ENCODE measurements at regions not wholly inside any gene's neighbourhood (a gene's known extent, or its start where the extent isn't known, plus 50 kb on each side); places are given as distances from the start of the nearest gene placed in this dataset.
"Not testable (repeated sequence)": the region's sequence is repeated elsewhere in the genome, so short reads cannot be mapped to it uniquely, and the experiment has no call there.

DNA sequence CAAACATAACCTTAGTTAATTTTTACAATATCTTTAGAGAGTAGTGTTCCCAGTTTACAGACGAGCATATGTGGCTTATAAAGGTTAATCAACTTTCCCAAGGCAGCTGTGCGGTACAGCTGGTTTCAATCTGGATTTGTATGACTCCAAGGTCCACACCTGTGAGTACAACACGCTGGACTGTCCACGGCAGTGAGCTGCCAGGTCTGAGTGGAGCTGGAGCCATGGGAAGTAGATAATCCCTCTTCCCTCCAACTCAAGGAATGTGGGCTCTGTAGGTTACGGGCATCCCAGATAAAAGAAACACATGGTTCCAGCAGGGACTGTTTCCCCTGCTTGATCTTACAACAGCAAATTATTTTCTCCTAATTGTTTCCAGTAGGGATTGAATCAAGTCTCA lies 102.2 kb downstream of the SOD2 start:
- no peak for DNase-seq

DNA sequence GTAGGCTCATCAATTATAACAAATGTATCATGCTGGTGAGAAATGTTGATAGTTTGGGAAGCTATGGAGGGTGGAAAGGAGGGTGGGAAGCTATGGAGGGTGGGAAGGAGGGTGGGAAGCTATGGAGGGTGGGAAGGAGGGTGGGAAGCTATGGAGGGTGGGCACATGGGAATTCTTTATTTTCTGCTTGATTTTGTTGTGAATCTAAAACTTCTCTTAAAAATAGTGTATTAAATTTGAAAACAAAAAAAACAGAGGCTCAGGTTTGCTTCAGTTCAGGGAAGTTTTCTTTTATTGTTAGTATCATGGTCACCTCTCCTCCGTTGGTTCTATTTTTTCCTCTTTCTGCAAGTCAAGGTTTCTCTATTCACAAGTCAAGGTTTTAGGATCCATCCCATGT lies 106.4 kb downstream of the SOD2 start:
- no peak for DNase-seq

DNA sequence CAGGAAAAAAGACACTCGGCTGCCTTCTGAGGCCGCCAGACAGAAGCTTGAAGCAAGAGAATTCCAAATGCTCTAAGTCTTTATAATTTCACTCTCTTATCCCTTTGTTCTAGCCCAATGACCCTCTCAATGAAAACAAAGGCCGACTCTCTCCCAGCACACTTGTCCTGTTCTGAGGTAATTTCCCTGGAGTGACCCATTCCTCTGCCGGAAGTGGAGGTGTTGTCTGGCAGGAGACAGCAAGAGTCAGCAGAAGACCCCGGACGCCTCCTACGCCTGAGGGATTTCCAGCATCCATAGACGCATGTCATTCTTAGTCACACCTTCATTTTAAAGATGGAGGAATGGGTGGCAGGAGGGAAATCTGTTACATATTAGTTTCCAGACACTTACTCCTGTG lies 110.3 kb downstream of the SOD2 start:
- no peak for DNase-seq

DNA sequence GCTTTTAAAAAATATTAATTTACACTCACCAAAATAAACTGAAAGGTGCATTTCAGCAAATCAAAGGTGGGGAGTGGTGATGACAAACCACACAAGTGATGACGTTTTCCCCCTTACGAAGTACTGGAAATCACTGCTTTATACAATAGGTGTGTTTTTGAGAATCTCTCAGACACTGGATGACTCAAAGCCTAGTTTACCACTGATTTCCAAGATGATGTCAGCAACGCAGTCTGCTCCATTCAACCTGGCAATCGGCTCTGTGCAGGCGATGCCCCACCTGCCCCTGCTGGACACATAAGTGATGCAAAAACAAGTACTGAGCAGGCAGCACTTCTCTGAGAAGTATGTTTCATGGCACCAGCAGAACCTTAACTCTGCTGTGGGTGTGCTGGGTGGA lies 114.4 kb downstream of the SOD2 start:
- no peak for DNase-seq

DNA sequence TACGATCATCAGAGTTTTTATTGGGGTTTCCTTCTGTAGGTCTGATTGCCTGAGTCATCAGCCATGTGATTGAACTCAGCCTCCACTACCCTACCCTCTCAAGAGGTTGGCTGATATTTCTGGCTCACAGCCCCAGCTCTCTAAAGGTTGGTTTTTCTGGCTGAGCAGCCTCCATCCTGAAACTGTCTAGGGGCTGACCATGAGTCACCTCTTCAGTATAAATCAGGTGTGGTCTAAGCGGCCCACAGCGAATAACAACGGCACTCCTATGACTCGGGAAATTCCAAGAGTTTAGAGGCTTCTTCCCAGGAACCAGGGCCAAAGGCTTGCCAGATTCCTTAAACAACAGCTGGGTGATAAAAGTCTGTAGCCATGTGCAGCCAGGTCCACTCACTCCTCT lies 115.5 kb downstream of the SOD2 start:
- DNase-seq = no peak

DNA sequence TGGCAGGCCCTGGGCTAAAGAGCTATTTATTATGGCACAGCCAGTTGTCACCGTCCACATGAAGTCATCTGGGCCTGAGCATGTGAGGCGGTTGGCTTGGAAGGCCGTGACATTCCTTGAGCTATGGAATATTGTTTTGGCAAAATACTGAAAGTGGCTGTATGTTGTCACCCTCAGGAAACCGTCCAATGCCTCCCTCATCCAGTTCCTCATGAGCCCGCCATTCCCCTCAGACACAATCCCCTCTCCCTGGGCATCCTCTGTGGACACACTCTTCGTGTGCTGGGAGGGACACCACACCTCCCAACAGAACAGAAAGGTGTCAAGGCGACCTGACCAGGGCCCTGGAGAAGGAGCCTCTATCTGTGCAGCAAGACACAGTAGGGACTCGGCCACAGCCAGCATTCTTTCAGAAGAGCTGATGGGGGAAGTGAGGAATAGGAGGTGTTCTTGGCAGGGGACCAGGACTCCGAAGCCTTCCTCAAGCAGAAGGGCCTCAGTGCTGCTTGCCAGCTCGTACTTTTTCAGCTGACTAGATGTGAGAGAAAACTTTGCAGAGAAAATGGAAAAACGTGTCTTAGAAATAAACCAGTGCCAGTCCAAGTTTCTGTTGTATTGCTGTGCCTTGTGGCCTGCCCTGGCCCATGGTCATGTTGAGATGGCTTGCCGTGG lies 120.5 kb downstream of the SOD2 start:
- no peak for DNase-seq

DNA sequence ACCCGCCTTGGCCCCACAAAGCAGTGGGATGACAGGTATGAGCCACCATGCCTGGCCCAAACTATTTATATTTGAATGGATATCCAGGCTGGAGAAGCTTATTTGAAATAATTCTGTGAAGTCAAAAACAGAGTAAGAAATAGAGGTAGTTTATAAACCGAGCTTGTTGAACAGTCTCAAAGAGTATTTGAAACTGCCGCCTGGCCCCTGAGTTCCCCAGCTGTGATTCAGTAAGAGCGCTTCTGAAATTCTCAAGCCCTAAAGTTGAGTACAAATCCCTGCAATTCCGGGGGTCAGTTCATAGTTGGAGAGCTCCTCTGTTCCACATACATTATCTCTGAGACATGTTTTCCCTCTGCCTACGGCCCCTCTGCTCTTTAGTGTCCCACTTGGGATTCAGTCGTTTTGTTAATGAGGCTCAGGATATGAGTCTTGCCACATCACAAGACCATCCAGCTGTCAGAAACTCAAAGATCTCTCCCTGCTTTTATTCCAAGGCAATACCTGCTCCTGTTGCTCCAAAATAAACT lies 127.8 kb downstream of the SOD2 start:
- no peak for DNase-seq

DNA sequence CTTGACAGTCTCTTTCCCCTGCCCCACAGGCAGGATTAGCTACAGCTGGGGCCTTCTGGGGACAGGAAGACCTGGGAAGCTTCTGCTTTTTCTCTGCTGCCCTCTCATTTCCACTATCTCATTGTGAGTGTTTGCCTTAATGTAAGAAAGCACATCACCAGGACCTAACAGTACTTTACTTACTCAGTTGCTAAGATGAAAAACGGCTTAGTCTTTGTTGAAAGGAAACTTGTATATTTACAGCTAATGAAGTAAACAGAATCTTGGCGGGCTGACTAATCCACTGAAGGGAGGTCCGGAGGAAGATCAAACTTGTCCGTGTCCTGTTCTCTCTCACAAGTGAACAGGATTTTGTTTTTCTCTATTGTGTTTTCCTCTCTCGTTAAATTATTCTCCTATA lies 128.6 kb downstream of the SOD2 start:
- DNase-seq = no peak

DNA sequence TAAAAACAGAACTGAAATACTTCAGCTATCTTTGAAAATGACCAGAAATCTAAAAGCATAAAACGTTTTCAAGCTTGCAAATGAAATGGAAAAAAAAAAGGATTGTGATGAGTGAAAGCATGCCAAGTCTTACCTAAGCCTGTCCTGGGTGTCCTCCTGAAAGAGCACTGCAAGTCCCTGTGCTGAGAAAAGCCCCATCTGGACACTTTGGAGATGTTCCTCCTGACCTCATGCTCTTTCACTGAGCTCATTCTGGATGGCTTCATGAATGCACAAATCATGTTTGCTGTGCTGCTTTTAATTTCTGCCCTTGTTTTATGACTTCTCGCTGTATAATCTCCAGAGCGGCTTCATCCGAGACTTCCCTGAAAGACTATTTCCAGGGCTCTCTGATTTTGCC lies 136.0 kb downstream of the SOD2 start:
- DNase-seq = no peak

DNA sequence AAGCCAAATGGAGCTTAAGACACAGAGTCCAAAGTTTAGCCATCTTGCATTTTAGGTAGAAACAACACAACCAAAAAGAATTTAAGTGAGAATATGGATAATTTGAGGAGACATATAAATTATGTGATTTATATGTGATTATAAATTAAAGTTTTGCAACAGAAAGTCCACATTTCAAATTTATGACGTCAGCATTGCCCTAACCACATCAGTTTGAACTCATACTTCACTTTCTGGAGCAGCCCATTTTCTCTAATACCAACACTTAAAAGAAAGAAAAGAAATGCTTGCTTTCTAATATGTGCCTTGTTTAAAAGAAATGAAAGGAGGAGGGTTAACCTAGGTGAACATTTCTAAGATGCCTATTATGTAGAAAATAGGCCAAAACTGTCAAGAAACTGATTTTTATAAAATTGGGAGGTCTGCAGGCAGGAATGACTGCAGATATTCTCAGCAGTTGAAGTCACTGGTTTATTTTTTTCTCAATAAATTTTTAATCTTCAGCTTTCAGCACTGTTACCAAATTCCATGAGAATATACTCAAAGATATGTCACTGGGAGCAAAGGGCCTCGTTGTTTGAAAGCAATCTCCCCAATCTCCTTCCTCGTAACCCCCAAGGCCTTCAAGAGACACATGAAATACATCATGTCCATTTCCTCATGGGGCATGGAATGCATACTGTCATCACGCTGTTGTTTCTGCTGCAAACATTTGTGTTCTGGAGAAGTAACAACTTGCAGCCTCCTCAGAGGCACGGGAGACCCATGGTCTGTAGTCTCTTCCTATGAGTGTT lies 137.8 kb downstream of the SOD2 start:
- no peak for DNase-seq

DNA sequence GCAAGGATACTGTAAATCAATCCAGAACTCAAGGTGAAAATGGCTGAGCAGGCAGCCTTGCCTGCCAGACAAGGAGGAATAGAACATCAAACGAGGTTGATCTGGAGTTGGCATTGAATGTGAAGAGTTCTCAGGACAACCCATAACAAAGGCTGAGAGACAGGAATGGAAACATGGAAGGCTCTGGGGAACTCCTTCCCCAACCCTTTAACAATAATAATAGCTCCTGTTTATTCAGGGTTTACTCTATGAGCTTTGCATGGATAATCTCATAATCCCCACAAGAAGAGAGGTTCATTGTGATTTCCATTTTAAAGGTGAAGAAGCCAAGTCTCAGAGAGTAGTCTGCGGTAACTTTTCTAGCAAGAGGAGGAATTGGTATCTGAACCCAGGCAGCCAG lies 151.7 kb downstream of the SOD2 start:
- no peak for DNase-seq

DNA sequence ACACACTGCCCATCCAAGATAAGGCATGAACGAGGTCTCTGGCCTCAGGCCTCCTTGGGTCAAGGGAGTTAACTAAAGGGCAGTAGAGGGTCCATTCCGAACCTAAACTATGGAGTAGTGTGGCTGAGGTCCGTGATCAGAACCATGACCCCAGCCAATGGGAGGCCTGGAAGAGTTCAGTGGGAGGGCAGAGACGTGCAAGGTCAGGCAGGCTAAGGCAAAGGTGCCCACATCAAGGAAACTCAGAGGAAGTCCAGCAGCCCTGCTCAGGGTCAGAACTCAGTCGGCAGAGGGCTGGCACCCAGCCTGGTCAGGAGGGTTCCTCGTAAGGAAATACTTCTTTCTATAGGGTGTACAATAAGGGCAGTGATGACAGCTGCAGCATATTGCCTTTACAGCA lies 152.2 kb downstream of the SOD2 start:
- DNase-seq = no peak

DNA sequence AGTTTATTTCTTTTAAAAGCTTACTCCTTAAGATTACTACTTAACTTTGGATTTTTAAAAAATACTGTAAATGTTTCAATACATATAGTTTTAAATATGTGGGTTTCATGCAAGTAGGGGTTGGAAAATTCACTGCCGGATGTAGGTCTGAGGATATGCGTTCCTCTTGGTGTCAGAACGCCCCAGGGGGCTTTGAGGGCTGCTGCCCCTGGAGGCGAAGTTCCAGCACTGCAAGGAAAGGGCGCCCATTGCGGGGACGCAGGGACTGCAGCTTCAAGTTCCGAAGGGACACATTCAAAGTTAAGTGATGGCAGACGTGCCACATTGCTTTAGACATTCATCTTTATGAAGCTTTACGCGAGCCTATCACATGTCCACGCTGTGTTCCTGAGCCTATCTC lies 152.9 kb downstream of the SOD2 start:
- DNase-seq = peak in 1 of 2 experiments; percentile 42

DNA sequence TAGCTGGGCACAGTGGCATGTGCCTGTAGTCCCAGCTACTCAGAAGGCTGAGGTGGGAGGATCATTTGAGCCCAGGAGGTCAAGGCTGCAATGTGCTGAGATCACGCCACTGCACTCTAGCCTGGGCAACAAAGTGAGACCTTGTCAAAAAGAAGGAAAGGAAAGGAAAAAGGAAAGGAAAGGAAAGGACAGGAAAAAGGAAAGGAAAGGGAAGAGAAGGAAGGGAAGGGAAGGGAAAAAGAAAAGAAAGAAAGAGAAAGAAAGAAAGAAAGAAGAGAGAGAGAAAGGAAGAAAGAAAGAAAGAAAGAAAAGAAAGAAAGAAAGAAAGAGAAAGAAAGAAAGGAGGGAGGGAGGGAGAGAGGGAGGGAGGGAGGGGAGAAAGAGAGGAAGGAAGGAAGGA lies 155.0 kb downstream of the SOD2 start:
- not testable (repeated sequence) for DNase-seq

DNA sequence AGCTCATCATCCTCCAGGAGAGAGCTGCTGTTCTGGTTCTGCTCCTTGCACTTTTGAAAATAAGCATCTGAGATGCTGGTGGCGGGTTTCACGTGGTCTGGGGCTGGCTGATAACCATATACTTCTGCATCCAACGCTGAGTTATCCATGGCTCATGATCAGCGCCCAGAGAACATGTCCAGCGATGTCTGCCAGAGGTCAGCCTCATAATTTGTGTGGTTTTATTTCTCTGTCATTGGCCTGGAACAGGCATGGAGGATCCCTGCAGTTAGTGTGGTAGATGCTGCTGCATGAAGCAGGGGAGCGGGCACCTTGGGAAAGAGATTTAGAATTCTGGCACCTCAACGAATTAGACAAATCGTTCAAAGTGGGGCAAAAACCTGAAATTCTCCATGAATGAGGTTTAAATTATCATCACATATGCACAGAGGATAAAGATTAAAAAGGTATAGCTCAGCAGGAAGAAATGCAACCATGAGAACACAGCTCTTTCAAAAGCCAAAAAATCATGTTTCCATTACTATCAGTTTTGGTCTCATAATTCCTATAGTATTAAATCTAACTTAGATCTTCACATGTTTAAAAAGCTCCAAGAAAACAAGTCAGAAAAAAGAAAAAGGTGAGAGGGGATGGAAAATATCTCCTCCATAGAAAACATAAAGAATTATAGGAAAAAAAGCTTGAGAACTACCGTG lies 157.2 kb downstream of the SOD2 start:
- no peak for DNase-seq

DNA sequence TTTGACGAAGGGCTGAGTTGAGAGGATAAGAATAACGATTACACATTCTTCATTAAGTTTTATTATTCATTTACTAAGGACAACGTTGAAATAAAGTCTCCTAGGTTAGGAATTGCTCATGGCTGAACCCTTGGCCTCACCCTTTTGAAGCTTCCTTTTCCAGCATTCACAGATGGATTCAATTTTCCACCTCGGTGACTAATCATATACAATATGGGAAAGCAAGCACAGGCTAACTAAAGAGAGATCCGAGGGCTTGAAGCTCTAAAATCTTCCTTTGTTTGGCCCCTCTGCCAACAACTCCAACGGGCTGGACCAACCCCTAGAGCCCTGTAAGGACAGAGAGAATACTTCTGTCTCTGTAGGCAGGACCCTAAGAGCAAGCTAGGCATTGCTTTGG lies 159.5 kb downstream of the SOD2 start:
- no peak for DNase-seq

DNA sequence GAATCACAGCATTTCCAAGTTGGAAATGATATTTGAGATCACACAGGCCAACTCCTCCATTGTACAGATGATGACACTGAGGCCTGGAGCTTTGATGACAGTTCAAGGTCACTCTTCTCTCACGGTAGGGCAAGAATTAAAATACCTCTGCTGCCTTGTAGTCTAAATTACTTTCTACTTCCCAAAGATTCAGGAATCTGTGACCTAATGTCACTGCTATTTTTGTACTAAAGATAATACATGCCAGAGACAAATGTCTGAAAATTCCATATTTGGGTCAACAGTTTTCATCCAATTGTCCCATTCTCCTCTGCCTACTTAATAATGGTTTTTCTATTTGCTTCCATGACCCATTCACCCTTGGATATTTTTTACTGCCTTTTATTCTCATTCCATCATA lies 160.0 kb downstream of the SOD2 start:
- DNase-seq = no peak

DNA sequence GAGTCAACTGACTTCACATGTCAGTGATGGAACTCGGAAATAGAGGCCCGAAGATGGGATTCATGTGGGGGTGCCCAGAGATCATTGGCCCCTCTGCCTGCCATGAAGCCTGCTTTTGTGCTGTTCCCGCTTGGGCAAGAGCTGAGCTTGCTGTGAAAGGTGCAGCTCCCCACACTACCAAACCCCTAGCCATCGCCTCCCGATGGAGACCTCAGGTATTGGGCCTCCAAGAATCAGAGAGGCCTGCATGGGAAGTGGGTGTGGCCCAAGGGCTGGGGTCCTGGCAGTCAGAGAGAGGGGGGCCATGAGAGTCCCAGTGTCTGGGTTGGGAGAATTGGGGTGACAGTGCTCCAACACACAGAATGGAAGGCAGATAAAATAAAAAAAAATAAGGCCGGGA lies 160.9 kb downstream of the SOD2 start:
- DNase-seq = no peak

DNA sequence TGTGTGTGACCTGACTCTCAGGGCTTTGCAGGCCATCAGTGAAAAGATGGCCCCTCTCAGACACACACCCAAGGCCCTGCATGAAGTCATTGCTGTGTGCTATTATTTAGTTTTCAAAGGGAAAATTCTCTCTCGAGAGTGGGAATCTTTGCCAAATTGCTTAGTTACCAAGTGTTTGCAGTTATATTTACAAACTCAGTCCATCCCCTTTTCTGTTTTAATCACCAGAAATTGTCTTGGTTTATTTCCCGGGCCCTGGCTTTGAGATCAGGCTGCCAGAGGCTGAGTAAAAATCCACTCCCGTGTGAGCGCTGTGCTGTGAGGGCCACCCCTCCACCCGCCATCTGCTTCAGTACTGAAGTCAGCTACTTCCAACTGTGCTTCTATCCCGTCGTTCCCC lies 163.1 kb downstream of the SOD2 start:
- DNase-seq = no peak

DNA sequence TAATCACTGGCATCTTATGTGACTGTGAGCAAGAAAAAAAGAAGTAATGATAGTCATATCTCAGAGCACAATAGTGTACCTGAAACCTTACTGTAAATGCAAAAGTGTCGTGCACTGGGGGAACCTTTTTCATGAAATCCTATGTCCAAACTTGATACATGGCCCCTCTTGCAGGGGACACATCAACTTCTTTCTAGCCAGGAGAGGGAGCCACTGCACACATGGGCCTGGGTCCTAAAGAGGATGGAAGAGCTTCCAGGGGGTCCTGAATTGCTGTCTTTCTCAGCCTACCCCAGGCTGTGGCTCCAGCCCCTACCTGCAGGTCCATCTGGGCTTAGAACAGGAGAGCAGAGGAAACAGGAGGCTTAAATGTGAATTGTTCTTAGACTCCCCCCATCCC lies 165.7 kb downstream of the SOD2 start:
- no peak for DNase-seq

DNA sequence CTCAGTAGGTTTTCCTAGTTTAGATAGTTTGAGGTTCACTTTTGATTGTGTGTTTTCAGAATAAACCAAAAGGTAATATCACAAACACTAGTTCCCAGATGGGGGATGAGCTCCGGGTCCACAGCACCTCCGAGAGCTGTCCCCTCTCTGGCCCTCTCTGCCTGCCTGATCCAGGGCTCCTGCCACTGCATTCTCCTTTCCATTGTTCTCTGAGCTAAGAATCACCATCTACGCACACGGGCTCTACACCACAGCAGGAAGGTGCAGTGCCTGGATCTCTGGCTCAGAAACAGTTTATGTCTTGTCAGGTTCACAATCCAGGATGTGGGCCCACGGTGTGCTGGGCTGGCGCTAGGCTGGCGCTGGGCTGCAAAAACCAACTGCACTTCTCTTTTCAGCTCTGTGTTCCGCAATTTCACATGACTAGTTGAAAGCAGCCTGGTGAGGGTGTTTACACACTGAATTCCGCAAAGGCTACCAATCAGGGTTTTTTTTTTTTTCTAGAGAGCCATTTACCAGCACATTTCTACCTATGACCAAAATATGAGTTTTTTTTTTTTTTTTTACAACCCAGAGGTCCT lies 167.5 kb downstream of the SOD2 start:
- DNase-seq = no peak

DNA sequence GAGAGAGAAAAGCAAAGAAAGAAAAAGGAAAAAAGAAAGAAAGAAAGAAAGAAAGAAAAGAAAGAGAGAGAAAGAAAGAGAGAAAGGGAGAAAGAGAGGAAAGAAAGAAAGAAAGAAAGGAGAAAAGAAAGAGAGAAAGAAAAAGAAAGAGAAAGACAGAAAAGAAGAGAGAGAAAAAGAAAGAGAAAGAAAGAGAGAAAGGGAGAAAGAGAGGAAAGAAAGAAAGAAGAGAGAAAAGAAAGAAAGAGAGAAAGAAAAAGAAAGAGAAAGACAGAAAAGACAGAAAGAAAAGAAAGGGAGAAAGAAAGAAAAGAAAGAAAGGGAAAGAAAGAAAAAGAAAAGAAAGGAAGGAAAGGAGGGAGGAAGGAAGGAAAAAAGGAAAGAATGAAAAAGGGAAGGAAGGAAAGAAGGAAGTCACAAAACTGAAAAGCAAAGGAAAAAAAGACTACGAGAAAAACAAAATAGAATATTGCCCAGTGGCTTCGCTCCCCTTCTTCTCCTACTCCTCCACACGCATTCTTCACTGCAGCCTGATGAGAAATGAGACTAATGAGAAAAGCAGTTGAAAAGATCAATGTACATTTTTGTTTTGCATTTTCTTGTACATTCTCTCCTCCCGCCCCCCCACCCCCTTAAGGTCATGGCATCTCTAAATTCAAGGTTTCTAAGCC lies 170.0 kb downstream of the SOD2 start:
- DNase-seq = no peak

DNA sequence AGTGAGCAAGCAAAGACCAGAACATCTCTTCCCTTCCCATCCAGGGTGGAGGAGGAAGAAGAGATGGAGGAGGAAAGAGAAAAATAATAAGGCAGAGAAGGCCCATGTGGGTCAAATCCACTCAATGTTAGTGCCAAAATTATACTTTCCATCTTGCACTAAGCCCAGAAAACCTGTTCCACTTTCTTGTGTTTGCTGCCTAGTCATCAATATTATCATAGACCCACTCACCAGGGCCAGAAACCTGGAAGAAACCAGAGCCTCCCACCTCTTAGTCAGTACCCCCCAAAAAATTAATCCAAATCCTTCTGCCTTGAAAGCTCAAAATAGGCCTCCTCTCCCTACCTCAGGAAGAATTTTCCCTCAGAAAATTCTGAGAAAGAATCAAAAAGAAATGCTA lies 171.1 kb downstream of the SOD2 start:
- no peak for DNase-seq

Measured in NCI-H526 (cell line).